ENCODE measurements at regions not wholly inside any gene's neighbourhood (a gene's known extent, or its start where the extent isn't known, plus 50 kb on each side); places are given as distances from the start of the nearest gene placed in this dataset.

DNA sequence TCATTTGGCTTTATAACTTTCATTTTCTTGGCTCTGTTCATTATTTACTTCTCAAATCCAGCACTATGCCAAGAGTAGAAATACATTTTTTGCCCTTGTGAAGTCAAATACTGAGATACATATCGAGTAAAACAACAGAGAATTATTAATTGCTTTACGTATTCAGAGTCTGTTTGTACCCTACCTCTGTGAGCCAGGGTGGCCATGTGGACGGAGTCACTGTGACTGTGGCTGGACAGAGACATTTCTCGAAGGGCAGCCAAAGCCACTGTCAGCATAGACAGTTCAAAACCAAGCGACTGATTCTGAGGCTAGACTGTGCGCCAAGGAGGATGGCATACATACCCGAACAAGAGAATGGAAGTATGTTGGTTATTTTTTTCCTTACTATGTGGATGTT, 391.0 kb upstream of the PROX1 start:
- WGBS (ENCODE audit: low lambda C conversion rate), result 48% methylated on average over 7 of the region's 7 CpGs
- H3K4me1 ChIP-seq (ENCODE audit: control insufficient read depth in 1 of 2, insufficient read depth in 2 of 2, low read depth in 1 of 2, low read length in 1 of 2), result no peaks in the 10 kb centered on the region
- no peaks in the 10 kb centered on the region for H3K79me2 ChIP-seq (ENCODE audit: insufficient read depth)
- H3K27me3 ChIP-seq (ENCODE audit: insufficient read depth), result no peaks in the 10 kb centered on the region
- H3K27ac ChIP-seq (ENCODE audit: low read depth in 2 of 2, low read length in 1 of 2), result no peak overlapping the region
- H3K9me3 ChIP-seq, result no peaks in the 10 kb centered on the region
- H2AFZ ChIP-seq (ENCODE audit: low read depth), result no peak overlapping the region
- no peak overlapping the region for H3K4me3 ChIP-seq (ENCODE audit: low read depth in 2 of 2, low read length in 1 of 2)
- H3K9ac ChIP-seq, result no peak overlapping the region
- no peaks in the 10 kb centered on the region for H4K20me1 ChIP-seq (ENCODE audit: insufficient read depth)
- no peaks in the 10 kb centered on the region for H3K9me2 ChIP-seq
- H3K36me3 ChIP-seq (replicated peaks in 1 of 2; ENCODE audit: control insufficient read depth in 1 of 2, insufficient read depth in 2 of 2, low read length in 1 of 2), result no peaks in the 10 kb centered on the region
- TF ChIP-seq JUND (IDR thresholded peaks at IDR 0.05) (no peak), CHD2 (IDR thresholded peaks at IDR 0.05; ENCODE audit: low read length, partially characterized antibody) (no peak), GATA2 (CRISPR knock-in tag; IDR thresholded peaks at IDR 0.05) (no peak), RAD21 (IDR thresholded peaks at IDR 0.05; ENCODE audit: low read length) (no peak), YY1 (IDR thresholded peaks at IDR 0.05; ENCODE audit: low read depth) (no peak), SIN3A (IDR thresholded peaks at IDR 0.05; ENCODE audit: borderline replicate concordance, low read depth, low read length) (no peak), MXI1 (IDR thresholded peaks at IDR 0.05; ENCODE audit: low read depth, low read length) (no peak)
- TF ChIP-seq, protein P1, sequence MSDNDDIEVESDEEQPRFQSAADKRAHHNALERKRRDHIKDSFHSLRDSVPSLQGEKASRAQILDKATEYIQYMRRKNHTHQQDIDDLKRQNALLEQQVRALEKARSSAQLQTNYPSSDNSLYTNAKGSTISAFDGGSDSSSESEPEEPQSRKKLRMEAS (IDR thresholded peaks at IDR 0.05; ENCODE audit: low read depth), result no peak
- ChIA-PET POLR2A (no interaction called here), CTCF (no interaction called here)
- H3K4me2 ChIP-seq, result no peak overlapping the region
- no peaks in the 10 kb centered on the region for H3F3A ChIP-seq (replicated peaks; ENCODE audit: insufficient read depth)
- DNase-seq, result no peak

DNA sequence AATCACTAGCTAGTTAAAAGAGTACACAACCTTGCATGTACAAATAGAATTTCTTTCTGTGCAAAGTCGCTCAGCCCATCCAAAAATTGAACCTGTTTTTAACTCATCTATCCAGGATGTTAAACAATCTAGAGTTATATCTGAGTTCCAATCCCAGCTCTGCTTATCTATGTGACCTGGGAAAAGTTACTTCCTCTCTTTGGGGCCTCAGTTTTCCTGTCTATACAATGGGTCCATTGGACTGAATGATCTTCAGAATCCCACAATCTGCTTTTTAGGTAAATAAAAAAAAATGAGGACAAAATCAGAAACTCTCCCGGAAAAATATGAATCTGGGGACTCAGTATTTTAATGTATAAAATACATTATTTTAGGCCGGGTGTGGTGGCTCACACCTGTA, 389.5 kb upstream of the PROX1 start:
- TF ChIP-seq EP300 (IDR thresholded peaks at IDR 0.05; ENCODE audit: borderline replicate concordance in 1 of 2, low read depth in 1 of 2, low read length in 1 of 2) (no peak), RFX5 (IDR thresholded peaks at IDR 0.05; ENCODE audit: low read length) (no peak), SMC3 (IDR thresholded peaks at IDR 0.05; ENCODE audit: low read depth, low read length) (no peak), RXRA (IDR thresholded peaks at IDR 0.05; ENCODE audit: borderline replicate concordance, low read depth) (no peak)
- TF ChIP-seq, protein P2, sequence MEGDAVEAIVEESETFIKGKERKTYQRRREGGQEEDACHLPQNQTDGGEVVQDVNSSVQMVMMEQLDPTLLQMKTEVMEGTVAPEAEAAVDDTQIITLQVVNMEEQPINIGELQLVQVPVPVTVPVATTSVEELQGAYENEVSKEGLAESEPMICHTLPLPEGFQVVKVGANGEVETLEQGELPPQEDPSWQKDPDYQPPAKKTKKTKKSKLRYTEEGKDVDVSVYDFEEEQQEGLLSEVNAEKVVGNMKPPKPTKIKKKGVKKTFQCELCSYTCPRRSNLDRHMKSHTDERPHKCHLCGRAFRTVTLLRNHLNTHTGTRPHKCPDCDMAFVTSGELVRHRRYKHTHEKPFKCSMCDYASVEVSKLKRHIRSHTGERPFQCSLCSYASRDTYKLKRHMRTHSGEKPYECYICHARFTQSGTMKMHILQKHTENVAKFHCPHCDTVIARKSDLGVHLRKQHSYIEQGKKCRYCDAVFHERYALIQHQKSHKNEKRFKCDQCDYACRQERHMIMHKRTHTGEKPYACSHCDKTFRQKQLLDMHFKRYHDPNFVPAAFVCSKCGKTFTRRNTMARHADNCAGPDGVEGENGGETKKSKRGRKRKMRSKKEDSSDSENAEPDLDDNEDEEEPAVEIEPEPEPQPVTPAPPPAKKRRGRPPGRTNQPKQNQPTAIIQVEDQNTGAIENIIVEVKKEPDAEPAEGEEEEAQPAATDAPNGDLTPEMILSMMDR (IDR thresholded peaks at IDR 0.05), result no peak
- Histone ChIP-seq H3K4me2 (no peak overlapping the region), H3K4me3 (ENCODE audit: low read depth in 2 of 2, low read length in 1 of 2) (no peak overlapping the region), H3K27ac (ENCODE audit: low read depth in 2 of 2, low read length in 1 of 2) (no peak overlapping the region), H3K9me2 (no peaks in the 10 kb centered on the region), H3K79me2 (ENCODE audit: insufficient read depth) (no peaks in the 10 kb centered on the region), H3F3A (replicated peaks; ENCODE audit: insufficient read depth) (no peaks in the 10 kb centered on the region), H4K20me1 (ENCODE audit: insufficient read depth) (no peaks in the 10 kb centered on the region), H2AFZ (ENCODE audit: low read depth) (no peak overlapping the region), H3K27me3 (ENCODE audit: insufficient read depth) (no peaks in the 10 kb centered on the region), H3K4me1 (ENCODE audit: control insufficient read depth in 1 of 2, insufficient read depth in 2 of 2, low read depth in 1 of 2, low read length in 1 of 2) (peaks cover 0 to 3% of the 10 kb centered on the region in 2 experiments; a peak in 1 of 4 replicates), H3K9me3 (no peaks in the 10 kb centered on the region; the same call in 1 of the 2 replicates), H3K9ac (no peak overlapping the region), H3K36me3 (replicated peaks in 1 of 2; ENCODE audit: control insufficient read depth in 1 of 2, insufficient read depth in 2 of 2, low read length in 1 of 2) (no peaks in the 10 kb centered on the region)
- WGBS (ENCODE audit: low lambda C conversion rate), result 36% methylated on average over 3 of the region's 3 CpGs
- DNase-seq, result no peak
- ChIA-PET CTCF (no interaction called here), POLR2A (no interaction called here)

Data from SK-N-SH (cell line).